Choroid plexus epithelial cell (primary cell): ENCODE measurements at regions not wholly inside any gene's neighbourhood (a gene's known extent, or its start where the extent isn't known, plus 50 kb on each side); places are given as distances from the start of the nearest gene placed in this dataset.
"Not testable (repeated sequence)": the region's sequence is repeated elsewhere in the genome, so short reads cannot be mapped to it uniquely, and the experiment has no call there.

Experiments used
- DNase-seq: peaks from one replicate; pipeline ENCODE4 v3.0.0-alpha.2; 2010; ENCODE audit warnings: low read depth
- H3K4me3 ChIP-seq: 2 replicates; pipeline ENCODE4 v1.5.1; 2011; ENCODE audit warnings: low read depth, mild to moderate bottlenecking, control low read depth, low read length, moderate library complexity
- CTCF ChIP-seq: conservative IDR thresholded peaks from 2 replicates; pipeline ENCODE4 v1.5.1; 2011; ENCODE audit warnings: low read depth, mild to moderate bottlenecking, control low read depth, inconsistent platforms, low read length, moderate library complexity

GRCh38 chr6:4725136-4725760, 51.0 kb upstream of the CDYL start:
- H3K4me3 ChIP-seq, DNase-seq: not testable (repeated sequence)

DNA sequence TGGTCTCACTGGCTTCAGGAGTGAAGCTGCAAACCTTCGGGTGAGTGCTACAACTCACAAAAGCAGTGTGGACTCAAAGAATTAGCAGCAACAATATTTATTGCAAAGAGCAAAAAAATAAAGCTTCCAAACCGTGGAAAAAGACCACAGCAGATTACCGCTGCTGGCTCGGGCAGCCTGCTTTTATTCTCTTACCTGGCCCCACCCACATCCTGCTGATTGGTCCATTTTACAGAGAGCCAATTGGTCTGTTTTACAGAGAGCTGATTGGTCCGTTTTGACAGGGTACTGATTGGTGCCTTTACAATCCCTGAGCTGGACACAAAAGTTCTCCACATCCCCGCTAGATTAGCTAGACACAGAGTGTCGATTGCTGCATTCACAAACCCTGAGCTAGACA, 51.5 kb upstream of the CDYL start:
- not testable (repeated sequence) for DNase-seq, H3K4me3 ChIP-seq

- peak; percentile 10 for DNase-seq
- TF ChIP-seq CTCF = no peak
- H3K4me3 ChIP-seq = no peak overlapping the region
Measured at GRCh38 chr6:4723383-4723782, 52.8 kb upstream of the CDYL start.

DNA sequence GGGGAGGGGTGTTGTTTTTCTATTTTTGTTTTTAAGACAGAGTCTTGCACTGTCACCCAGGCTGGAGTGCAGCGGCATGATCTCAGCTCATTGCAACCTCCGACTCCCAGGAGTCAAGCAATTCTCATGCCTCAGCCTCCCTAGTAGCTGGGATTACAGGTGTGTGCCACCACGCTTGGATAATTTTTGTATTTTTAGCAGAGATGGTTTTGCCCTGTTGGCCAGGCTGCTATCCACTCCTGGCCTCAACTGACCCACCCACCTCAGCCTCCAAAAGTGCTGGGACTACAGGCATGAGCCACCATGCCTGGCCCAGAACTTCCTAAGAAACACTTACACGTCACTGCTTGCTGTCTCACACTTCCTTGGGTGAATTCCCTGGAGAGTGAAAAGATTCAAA, 54.8 kb upstream of the CDYL start:
- DNase-seq, H3K4me3 ChIP-seq: not testable (repeated sequence)

- TF ChIP-seq CTCF = no peak
- DNase-seq = no peak
- H3K4me3 ChIP-seq = no peak overlapping the region
Measured at GRCh38 chr6:4719491-4719890, 56.7 kb upstream of the CDYL start.

GRCh38 chr6:4717856-4718255, 58.3 kb upstream of the CDYL start:
- no peak for DNase-seq
- no peak overlapping the region for H3K4me3 ChIP-seq
- TF ChIP-seq CTCF = no peak

DNA sequence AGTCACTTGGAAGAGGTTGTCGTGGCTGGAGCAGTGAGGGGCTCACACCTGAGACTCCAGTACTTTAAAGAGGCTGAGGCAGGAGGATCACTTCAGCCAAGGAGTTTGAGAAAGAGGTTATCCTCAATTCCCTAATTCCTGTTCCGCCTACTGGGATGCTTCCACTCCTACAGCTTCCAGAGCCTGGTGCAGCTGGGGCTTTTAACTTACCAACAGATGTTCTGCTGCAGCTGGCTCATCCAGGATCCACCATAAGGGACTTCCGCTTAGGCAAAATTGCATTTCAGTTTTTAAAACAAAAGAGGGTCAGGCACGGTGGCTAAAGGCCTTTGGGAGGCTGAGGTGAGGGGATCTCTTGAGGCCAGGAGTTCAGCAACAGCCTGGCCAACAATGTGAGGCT, 59.1 kb upstream of the CDYL start:
- no peak for TF ChIP-seq CTCF
- no peak for DNase-seq
- no peak overlapping the region for H3K4me3 ChIP-seq

- TF ChIP-seq CTCF = no peak
- H3K4me3 ChIP-seq = no peak overlapping the region
- no peak for DNase-seq
Measured at GRCh38 chr6:4714961-4715501, 61.2 kb upstream of the CDYL start.

DNA sequence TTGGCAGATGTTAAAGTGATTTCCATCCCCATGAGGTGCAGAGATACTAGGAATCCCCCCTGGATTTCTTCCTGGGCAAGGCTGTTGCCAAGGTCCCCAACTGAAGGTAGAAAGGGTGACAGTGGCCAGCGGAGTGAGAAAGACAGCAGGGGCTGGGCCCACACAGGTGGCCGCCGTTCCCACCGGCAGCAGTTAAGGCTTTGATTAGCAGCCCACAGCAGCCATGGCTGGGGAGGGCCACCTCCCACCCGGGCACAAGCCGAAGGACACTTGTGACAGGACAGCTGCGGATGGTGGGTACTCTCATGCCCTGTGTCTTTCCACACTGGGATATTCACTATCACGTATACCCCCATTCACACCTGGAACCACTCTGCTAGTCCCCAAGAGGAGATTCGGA, 63.9 kb upstream of the CDYL start:
- no peak for DNase-seq
- TF ChIP-seq CTCF = no peak
- no peak overlapping the region for H3K4me3 ChIP-seq
